HEK293T (cell line): ENCODE measurements at regions not wholly inside any gene's neighbourhood (a gene's known extent, or its start where the extent isn't known, plus 50 kb on each side); places are given as distances from the start of the nearest gene placed in this dataset.

Experiments used
- ARNT ChIP-seq: fragments of 450-650 bp; IDR thresholded peaks from 2 replicates; pipeline ENCODE4 v1.6.1; 2017; ENCODE audit warnings: mild to moderate bottlenecking
- BHLHE40 ChIP-seq: fragments of 450-650 bp; IDR thresholded peaks from 2 replicates; pipeline ENCODE4 v1.6.1; 2016; ENCODE audit warnings: mild to moderate bottlenecking, moderate library complexity, borderline replicate concordance
- FOXK2 ChIP-seq: fragments of 450-650 bp; IDR thresholded peaks from 2 replicates; pipeline ENCODE4 v1.6.1; 2016; ENCODE audit warnings: mild to moderate bottlenecking
- HDGF ChIP-seq: fragments of 450-650 bp; IDR thresholded peaks from 2 replicates; pipeline ENCODE4 v1.6.1; 2017; ENCODE audit warnings: antibody characterized with exemption, borderline replicate concordance
- L3MBTL2 ChIP-seq: fragments of 450-650 bp; conservative IDR thresholded peaks from 2 replicates; pipeline ENCODE4 v1.6.1; 2016; ENCODE audit warnings: mild to moderate bottlenecking
- NFRKB ChIP-seq: fragments of 450-650 bp; IDR thresholded peaks from 2 replicates; pipeline ENCODE4 v1.6.1; 2016; ENCODE audit warnings: mild to moderate bottlenecking, moderate library complexity
- SUZ12 ChIP-seq: fragments of 450-650 bp; IDR thresholded peaks from 2 replicates; pipeline ENCODE4 v1.6.1; 2016; ENCODE audit warnings: mild to moderate bottlenecking
- ZNF384 ChIP-seq: fragments of 450-650 bp; IDR thresholded peaks from 2 replicates; pipeline ENCODE4 v1.6.1; 2016

GRCh38 chr2:83850071-83850725 lies 608.9 kb downstream of the SUCLG1 start:
- TF ChIP-seq ZNF384 (no peak), L3MBTL2 (no peak), HDGF (no peak), SUZ12 (no peak), BHLHE40 (no peak), NFRKB (no peak), FOXK2 (no peak), ARNT (no peak)
